HEK293 (cell line): ENCODE measurements at regions not wholly inside any gene's neighbourhood (a gene's known extent, or its start where the extent isn't known, plus 50 kb on each side); places are given as distances from the start of the nearest gene placed in this dataset.

Source experiments
- MEIS1 ChIP-seq: sonication (generic); formaldehyde crosslinking; IDR thresholded peaks from 2 replicates; pipeline ENCODE4 v1.8.1; 2022; ENCODE audit warnings: missing genetic modification reagents, mild to moderate bottlenecking, borderline replicate concordance
- RBAK ChIP-seq: fragments of 450-650 bp; formaldehyde crosslinking; IDR thresholded peaks from 2 replicates; pipeline ENCODE4 v1.5.1; 2016; ENCODE audit warnings: missing biosample characterization, missing genetic modification characterization
- YY2 ChIP-seq: fragments of 450-650 bp; formaldehyde crosslinking; IDR thresholded peaks from 2 replicates; pipeline ENCODE4 v1.5.1; 2016; ENCODE audit warnings: missing biosample characterization, missing genetic modification characterization
- ZBTB1 ChIP-seq: fragments of 450-650 bp; formaldehyde crosslinking; IDR thresholded peaks from 2 replicates; pipeline ENCODE4 v1.5.1; 2016; ENCODE audit warnings: missing biosample characterization, missing genetic modification characterization
- ZBTB17 ChIP-seq: fragments of 450-650 bp; formaldehyde crosslinking; IDR thresholded peaks from 2 replicates; pipeline ENCODE4 v1.5.1; 2016; ENCODE audit warnings: missing biosample characterization, missing genetic modification characterization
- ZFP41 ChIP-seq: fragments of 450-650 bp; formaldehyde crosslinking; IDR thresholded peaks from 2 replicates; pipeline ENCODE4 v1.5.1; 2016; ENCODE audit warnings: missing biosample characterization, missing genetic modification characterization, borderline replicate concordance
- ZNF292 ChIP-seq: fragments of 450-650 bp; formaldehyde crosslinking; IDR thresholded peaks from 2 replicates; pipeline ENCODE4 v1.5.1; 2016; ENCODE audit warnings: low read depth, missing biosample characterization, missing genetic modification characterization, borderline replicate concordance
- ZNF488 ChIP-seq: fragments of 450-650 bp; formaldehyde crosslinking; IDR thresholded peaks from 2 replicates; pipeline ENCODE4 v1.5.1; 2016; ENCODE audit warnings: missing biosample characterization, missing genetic modification characterization
- ZNF548 ChIP-seq: fragments of 450-650 bp; formaldehyde crosslinking; IDR thresholded peaks from 2 replicates; pipeline ENCODE4 v1.5.1; 2016; ENCODE audit warnings: missing biosample characterization, missing genetic modification characterization
- ZNF654 ChIP-seq: fragments of 450-650 bp; formaldehyde crosslinking; IDR thresholded peaks from 2 replicates; pipeline ENCODE4 v1.5.1; 2016; ENCODE audit warnings: low read depth, missing biosample characterization, missing genetic modification characterization
- TF ChIP-seq, protein P1 (sequence below): fragments of 450-650 bp; formaldehyde crosslinking; IDR thresholded peaks from 2 replicates; pipeline ENCODE4 v1.5.1; 2016; ENCODE audit warnings: missing biosample characterization, missing genetic modification characterization
- TF ChIP-seq, protein P2 (sequence below): fragments of 450-650 bp; formaldehyde crosslinking; IDR thresholded peaks from 2 replicates; pipeline ENCODE4 v1.5.1; 2016; ENCODE audit warnings: missing biosample characterization, missing genetic modification characterization
- TF ChIP-seq, protein P3 (sequence below): fragments of 450-650 bp; IDR thresholded peaks from 2 replicates; pipeline ENCODE4 v1.5.1; 2018; ENCODE audit warnings: missing biosample characterization, mild to moderate bottlenecking, missing genetic modification characterization

DNA sequence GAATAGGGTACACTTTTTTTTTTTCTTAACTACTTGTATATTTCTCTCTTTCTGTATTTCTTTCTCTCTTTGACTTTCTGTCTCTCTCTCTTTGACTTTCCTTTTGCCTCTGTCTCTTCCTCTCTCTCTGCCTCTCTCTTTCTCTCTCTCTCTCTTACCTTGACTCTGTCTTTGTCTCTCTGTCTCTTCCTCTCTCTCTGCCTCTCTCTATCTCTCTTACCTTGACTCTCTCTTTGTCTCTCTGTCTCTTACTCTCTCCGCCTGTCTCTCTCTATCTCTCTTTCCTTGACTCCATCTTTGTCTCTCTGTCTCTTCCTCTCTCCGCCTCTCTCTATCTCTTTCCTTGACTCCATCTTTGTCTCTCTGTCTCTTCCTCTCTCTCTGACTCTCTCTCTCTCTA lies 62.4 kb upstream of the PRMT8 start:
- TF ChIP-seq, protein P1, sequence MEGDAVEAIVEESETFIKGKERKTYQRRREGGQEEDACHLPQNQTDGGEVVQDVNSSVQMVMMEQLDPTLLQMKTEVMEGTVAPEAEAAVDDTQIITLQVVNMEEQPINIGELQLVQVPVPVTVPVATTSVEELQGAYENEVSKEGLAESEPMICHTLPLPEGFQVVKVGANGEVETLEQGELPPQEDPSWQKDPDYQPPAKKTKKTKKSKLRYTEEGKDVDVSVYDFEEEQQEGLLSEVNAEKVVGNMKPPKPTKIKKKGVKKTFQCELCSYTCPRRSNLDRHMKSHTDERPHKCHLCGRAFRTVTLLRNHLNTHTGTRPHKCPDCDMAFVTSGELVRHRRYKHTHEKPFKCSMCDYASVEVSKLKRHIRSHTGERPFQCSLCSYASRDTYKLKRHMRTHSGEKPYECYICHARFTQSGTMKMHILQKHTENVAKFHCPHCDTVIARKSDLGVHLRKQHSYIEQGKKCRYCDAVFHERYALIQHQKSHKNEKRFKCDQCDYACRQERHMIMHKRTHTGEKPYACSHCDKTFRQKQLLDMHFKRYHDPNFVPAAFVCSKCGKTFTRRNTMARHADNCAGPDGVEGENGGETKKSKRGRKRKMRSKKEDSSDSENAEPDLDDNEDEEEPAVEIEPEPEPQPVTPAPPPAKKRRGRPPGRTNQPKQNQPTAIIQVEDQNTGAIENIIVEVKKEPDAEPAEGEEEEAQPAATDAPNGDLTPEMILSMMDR, result no peak
- TF ChIP-seq ZNF488 (tag by site-specific recombination) (no peak), MEIS1 (CRISPR knock-in tag) (no peak), YY2 (no peak), RBAK (tag by site-specific recombination) (no peak), ZBTB17 (no peak), ZNF654 (no peak), ZNF292 (tag by site-specific recombination) (no peak), ZBTB1 (no peak), ZNF548 (tag by site-specific recombination) (no peak), ZFP41 (tag by site-specific recombination) (no peak)
- TF ChIP-seq, protein P2, sequence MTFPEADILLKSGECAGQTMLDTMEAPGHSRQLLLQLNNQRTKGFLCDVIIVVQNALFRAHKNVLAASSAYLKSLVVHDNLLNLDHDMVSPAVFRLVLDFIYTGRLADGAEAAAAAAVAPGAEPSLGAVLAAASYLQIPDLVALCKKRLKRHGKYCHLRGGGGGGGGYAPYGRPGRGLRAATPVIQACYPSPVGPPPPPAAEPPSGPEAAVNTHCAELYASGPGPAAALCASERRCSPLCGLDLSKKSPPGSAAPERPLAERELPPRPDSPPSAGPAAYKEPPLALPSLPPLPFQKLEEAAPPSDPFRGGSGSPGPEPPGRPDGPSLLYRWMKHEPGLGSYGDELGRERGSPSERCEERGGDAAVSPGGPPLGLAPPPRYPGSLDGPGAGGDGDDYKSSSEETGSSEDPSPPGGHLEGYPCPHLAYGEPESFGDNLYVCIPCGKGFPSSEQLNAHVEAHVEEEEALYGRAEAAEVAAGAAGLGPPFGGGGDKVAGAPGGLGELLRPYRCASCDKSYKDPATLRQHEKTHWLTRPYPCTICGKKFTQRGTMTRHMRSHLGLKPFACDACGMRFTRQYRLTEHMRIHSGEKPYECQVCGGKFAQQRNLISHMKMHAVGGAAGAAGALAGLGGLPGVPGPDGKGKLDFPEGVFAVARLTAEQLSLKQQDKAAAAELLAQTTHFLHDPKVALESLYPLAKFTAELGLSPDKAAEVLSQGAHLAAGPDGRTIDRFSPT, result no peak
- TF ChIP-seq, protein P3, sequence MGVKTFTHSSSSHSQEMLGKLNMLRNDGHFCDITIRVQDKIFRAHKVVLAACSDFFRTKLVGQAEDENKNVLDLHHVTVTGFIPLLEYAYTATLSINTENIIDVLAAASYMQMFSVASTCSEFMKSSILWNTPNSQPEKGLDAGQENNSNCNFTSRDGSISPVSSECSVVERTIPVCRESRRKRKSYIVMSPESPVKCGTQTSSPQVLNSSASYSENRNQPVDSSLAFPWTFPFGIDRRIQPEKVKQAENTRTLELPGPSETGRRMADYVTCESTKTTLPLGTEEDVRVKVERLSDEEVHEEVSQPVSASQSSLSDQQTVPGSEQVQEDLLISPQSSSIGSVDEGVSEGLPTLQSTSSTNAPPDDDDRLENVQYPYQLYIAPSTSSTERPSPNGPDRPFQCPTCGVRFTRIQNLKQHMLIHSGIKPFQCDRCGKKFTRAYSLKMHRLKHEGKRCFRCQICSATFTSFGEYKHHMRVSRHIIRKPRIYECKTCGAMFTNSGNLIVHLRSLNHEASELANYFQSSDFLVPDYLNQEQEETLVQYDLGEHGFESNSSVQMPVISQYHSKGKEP (tag by site-specific recombination), result no peak
